ENCODE measurements at regions not wholly inside any gene's neighbourhood (a gene's known extent, or its start where the extent isn't known, plus 50 kb on each side); places are given as distances from the start of the nearest gene placed in this dataset.

GRCh38 chr18:33898427-33898826 is 320.4 kb downstream of the ASXL3 start:
- TF ChIP-seq CTCF (conservative IDR thresholded peaks at IDR 0.05) (no peak), EZH2 (IDR thresholded peaks at IDR 0.05; ENCODE audit: low read depth) (no peak)
- no peak overlapping the region for H3K27ac ChIP-seq
- POLR2A ChIA-PET (ENCODE audit: unreplicated experiment): no interaction called here

GRCh38 chr18:33878213-33878612 is 300.2 kb downstream of the ASXL3 start:
- ChIA-PET POLR2A (ENCODE audit: unreplicated experiment) (no interaction called here), CTCF (no interaction called here)

More at GRCh38 chr18:33898427-33898826, 320.4 kb downstream of the ASXL3 start:
- Histone ChIP-seq H3K4me1 (replicated peaks; ENCODE audit: insufficient read depth) (no peaks in the 10 kb centered on the region), H3F3A (ENCODE audit: insufficient read depth, low read depth) (no peaks in the 10 kb centered on the region), H3K4me2 (no peak overlapping the region), H4K20me1 (ENCODE audit: insufficient read depth) (no peaks in the 10 kb centered on the region), H3K27me3 (ENCODE audit: insufficient read depth, low read depth) (no peaks in the 10 kb centered on the region), H3K79me2 (ENCODE audit: low read depth) (no peaks in the 10 kb centered on the region), H3K36me3 (ENCODE audit: low read depth) (no peaks in the 10 kb centered on the region), H3K9me3 (ENCODE audit: insufficient read depth, low read depth) (0 out of 2 replicates have a peak, but pooled peaks cover 3% of the 10 kb centered on the region), H3K4me3 (no peak overlapping the region), H2AFZ (no peak overlapping the region), H3K9me2 (ENCODE audit: insufficient read depth) (no peaks in the 10 kb centered on the region)
- CTCF ChIA-PET: no interaction called here
- no TSS peak for BruUV-seq (replicated peaks)
- DNase-seq: no peak
- intact Hi-C loops (cut with micrococcal nuclease; ENCODE audit: unreplicated experiment): no loop called here

GRCh38 chr18:33875029-33875565 is 297.1 kb downstream of the ASXL3 start:
- H3K36me3 ChIP-seq (ENCODE audit: low read depth): no peaks in the 10 kb centered on the region
- no peak for DNase-seq
- no peaks in the 10 kb centered on the region for H3K9me3 ChIP-seq (ENCODE audit: insufficient read depth, low read depth)
- H3K27me3 ChIP-seq (ENCODE audit: insufficient read depth, low read depth): no peaks in the 10 kb centered on the region
- H3K79me2 ChIP-seq (ENCODE audit: low read depth): no peaks in the 10 kb centered on the region
- H2AFZ ChIP-seq: no peak overlapping the region
- no peak overlapping the region for H3K4me3 ChIP-seq
- CTCF ChIA-PET: no interaction called here
- no peak for TF ChIP-seq CTCF (conservative IDR thresholded peaks at IDR 0.05)
- no peak for TF ChIP-seq EZH2 (IDR thresholded peaks at IDR 0.05; ENCODE audit: low read depth)
- intact Hi-C loops (cut with micrococcal nuclease; ENCODE audit: unreplicated experiment): no loop called here
- POLR2A ChIA-PET (ENCODE audit: unreplicated experiment): no interaction called here
- no TSS peak for BruUV-seq (replicated peaks)
- H3K9me2 ChIP-seq (ENCODE audit: insufficient read depth): no peaks in the 10 kb centered on the region
- no peaks in the 10 kb centered on the region for H4K20me1 ChIP-seq (ENCODE audit: insufficient read depth)
- no peaks in the 10 kb centered on the region for H3K4me1 ChIP-seq (replicated peaks; ENCODE audit: insufficient read depth)
- H3K27ac ChIP-seq: no peak overlapping the region
- no peak overlapping the region for H3K4me2 ChIP-seq
- H3F3A ChIP-seq (ENCODE audit: insufficient read depth, low read depth): no peaks in the 10 kb centered on the region

More at GRCh38 chr18:33878213-33878612, 300.2 kb downstream of the ASXL3 start:
- intact Hi-C loops (cut with micrococcal nuclease; ENCODE audit: unreplicated experiment): no loop called here
- H4K20me1 ChIP-seq (ENCODE audit: insufficient read depth): no peaks in the 10 kb centered on the region
- no peaks in the 10 kb centered on the region for H3K79me2 ChIP-seq (ENCODE audit: low read depth)
- H3K27me3 ChIP-seq (ENCODE audit: insufficient read depth, low read depth): no peaks in the 10 kb centered on the region
- no TSS peak for BruUV-seq (replicated peaks)
- no peaks in the 10 kb centered on the region for H3F3A ChIP-seq (ENCODE audit: insufficient read depth, low read depth)
- no peaks in the 10 kb centered on the region for H3K4me1 ChIP-seq (replicated peaks; ENCODE audit: insufficient read depth)
- no peaks in the 10 kb centered on the region for H3K9me2 ChIP-seq (ENCODE audit: insufficient read depth)
- no peak overlapping the region for H2AFZ ChIP-seq
- TF ChIP-seq EZH2 (IDR thresholded peaks at IDR 0.05; ENCODE audit: low read depth) (no peak), CTCF (conservative IDR thresholded peaks at IDR 0.05) (no peak)
- H3K4me3 ChIP-seq: no peak overlapping the region
- no peaks in the 10 kb centered on the region for H3K36me3 ChIP-seq (ENCODE audit: low read depth)
- DNase-seq: no peak
- H3K9me3 ChIP-seq (ENCODE audit: insufficient read depth, low read depth): no peaks in the 10 kb centered on the region
- no peak overlapping the region for H3K4me2 ChIP-seq
- no peak overlapping the region for H3K27ac ChIP-seq

Data from PC-9 (cell line).